NOMO-1 treated with dmso at 0.1 percent for 144 hours (cell line): ENCODE measurements at regions not wholly inside any gene's neighbourhood (a gene's known extent, or its start where the extent isn't known, plus 50 kb on each side); places are given as distances from the start of the nearest gene placed in this dataset.
"Not testable (repeated sequence)": the region's sequence is repeated elsewhere in the genome, so short reads cannot be mapped to it uniquely, and the experiment has no call there.

ENCODE experiments used
- DNase-seq: peaks from one replicate; lab custom pipeline; 2025; ENCODE audit not compliant: unreplicated experiment; lab: John Stamatoyannopoulos, UW

DNA sequence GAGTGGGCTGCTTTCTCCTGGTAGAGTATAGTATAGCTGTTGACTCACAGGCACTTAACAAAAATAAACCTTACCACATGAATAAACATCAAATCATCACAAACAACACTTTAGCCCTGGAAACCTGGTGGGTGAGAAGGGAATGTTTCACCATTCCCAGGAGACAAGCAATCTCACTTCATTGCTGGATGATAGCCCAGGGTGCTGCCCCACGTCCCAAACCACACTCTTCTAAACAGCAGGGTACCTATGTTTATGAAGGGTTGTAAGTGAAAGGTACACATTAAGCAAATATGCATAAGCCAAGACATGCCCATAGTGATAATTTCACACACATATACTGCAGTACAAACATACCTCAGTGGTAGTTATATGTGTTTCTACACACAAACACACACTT is 276.2 kb downstream of the FGFR2 start:
- no peak for DNase-seq

DNA sequence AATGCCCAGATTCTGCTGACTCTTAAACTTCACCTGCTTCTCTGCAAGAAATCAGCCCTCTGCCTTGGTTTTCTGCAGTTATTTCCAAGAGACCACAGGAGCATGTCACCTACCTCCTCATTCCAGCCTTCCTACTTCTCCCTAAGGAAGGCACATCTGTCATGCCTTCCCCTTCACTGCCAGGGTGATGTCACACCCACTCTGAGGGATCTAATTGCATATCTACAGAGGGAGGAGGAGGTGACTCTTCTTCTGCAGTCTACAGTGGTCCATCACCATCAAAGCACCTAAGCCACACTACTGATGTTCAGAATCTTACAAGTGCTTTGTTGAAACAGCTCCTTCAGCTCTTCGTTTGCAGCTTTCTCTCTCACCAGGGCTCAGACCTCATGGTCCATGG is 275.5 kb downstream of the FGFR2 start:
- DNase-seq = no peak

DNA sequence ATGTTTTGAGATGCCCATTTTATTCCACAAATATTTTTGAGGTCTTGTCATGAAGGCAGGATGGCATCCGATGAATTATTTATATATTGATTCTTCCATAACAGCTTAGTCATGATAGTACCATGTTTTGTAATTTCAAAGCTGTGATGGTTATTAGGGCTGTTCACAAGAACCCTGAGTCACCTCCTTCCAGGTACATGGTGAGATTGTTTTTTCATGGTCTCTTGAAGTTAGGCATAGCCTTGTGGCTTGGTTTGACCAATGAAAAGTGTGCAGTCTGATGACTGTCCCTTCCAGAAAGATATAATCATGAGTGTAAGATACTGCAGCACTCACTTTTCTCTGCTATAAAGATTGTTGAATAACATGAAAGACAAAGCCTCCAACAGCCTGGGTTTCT is 274.8 kb downstream of the FGFR2 start:
- no peak for DNase-seq

DNA sequence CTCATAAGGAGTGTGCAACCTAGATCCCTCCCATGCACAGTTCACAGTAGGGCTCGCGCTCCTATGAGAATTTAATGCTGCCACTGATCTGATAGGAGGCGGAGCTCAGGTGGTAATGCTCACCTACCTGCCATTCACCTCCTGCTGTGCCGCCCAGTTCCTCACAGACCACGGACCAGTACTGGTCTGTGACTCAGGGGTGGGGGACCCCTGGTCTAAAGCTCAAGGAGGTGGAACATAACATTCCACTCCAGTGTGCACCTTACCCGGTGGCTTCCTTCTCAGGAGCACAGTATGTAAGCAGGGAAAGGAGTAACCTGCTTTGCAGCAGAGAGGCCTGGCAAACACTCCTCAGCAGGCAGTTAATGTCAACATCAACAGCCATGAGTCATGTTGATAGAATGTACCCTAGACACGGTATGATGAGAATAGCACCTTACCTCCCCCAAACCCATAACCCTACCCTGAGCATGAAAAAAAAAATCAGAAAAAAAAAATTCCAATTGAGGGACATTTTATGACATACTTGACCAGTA is 273.5 kb downstream of the FGFR2 start:
- no peak for DNase-seq

DNA sequence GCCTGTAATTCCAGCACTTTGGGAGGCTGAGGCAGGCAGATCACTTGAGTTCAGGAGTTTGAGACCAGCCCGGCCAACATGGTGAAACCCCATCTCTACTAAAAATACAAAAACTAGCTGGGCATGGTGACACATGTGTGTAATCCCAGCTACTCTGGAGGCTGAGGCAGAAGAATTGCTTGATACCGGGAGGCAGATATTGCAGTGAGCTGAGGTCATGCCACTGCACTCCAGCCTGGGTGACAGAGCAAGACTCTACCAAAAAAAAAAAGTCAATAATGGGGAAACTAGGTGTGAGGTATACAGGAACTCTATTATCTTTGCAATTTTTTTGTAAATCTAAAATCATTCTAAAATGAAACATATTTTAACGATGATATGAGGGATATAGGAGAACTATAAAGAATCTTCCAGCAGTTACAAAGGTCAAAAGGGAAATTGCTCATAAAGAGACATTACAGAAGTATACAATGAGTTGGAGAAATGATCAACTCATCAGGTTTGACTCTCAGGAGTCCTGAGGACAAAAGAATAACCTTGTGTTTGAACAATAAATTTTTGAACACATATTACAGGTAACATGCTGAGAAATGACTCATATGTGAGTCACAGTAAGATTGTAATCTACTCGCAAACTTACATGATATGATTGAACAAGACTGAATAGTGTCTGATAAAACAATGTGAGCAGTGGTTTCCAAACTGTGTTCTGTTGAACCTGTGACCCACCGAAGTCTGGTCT is 272.6 kb downstream of the FGFR2 start:
- no peak for DNase-seq

DNA sequence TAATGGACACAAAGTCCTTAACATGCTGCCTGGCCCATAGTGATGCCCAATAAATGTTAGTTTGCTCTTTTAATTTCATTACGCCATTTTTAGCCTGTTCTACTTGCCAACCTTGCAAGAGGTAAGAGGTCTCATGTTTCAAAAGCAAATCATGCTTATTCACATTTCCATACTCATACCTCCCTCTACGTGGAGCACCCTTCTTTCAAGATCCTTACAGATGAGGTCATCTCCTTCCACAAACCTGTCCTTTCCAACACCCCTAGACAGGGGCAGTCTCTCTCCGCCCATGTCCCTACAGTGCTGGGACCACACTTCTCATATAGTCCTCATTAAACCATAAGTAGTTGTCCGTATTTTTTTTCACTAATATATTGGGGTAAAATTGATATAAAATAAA is 271.3 kb downstream of the FGFR2 start:
- no peak for DNase-seq

DNA sequence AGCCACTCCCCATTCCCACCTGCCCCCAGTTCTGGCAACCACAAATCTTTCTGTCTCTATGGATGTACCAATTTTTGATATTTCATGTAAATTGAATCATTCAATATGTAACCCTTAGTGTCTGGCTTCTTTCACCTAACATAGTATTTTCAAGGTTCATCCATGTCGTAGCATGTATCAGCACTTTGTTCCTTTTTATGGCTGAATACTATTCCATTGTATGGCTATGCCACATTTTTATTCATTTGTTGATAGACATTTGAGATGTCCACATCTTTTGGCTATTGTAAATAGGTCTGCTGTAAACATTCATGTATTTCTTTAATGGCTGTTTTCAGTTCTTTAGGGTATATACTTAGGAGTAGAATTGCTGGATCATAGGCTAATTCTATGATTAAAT is 270.5 kb downstream of the FGFR2 start:
- no peak for DNase-seq

DNA sequence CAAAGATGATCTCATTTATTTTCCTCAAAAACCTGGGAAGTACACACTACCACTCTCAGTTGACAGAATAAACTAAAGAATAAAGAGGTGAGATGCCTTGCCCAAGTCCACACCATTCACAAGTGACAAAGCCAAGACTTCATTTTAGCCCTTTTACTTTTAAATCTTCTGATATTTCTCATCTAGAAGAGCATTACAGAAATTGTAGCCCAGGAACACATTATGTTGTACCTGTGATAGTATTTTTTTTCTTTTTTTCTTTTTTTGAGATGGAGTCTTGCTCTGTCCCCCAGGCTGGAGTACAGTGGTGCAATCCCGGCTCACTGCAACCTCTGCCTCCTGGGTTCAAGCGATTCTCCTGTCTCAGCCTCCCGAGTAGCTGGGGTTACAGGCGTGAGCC is 268.6 kb downstream of the FGFR2 start:
- DNase-seq = not testable (repeated sequence)

DNA sequence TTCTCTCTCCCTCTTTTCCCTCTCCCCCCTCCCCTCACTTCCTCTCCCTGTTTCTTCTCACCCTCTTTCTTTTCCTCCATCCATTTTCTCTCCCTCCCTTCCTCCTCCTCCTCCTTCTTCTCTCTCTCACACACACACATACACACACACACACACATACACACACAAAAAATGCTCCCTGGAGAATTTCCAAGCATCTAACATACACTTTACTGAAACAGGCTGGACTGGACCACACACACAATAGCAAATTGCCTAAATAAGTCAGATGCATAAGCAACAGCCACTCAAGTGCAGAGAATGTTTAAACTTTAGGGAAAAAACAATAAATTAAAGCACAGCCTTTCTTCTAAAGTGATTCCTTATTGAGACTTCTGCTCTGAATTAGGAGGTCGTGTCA is 267.7 kb downstream of the FGFR2 start:
- DNase-seq = no peak

DNA sequence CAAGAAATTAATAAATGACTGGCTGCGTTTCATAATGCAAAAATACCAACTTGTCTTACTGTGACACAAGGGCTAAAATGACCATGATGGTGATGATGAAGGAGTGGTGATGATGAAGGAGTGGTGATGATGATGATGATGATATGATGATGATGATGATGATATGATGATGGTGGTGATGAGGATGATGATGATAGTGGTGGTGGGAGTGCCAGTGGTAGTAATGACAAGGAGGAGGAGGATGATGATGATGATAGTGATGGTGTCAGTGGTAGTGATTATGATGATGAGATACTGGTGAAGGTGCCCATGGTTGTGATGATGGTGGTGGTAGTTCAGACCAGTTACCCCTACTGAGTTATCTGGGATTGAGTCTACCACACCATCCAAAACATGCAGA is 265.9 kb downstream of the FGFR2 start:
- DNase-seq = no peak

DNA sequence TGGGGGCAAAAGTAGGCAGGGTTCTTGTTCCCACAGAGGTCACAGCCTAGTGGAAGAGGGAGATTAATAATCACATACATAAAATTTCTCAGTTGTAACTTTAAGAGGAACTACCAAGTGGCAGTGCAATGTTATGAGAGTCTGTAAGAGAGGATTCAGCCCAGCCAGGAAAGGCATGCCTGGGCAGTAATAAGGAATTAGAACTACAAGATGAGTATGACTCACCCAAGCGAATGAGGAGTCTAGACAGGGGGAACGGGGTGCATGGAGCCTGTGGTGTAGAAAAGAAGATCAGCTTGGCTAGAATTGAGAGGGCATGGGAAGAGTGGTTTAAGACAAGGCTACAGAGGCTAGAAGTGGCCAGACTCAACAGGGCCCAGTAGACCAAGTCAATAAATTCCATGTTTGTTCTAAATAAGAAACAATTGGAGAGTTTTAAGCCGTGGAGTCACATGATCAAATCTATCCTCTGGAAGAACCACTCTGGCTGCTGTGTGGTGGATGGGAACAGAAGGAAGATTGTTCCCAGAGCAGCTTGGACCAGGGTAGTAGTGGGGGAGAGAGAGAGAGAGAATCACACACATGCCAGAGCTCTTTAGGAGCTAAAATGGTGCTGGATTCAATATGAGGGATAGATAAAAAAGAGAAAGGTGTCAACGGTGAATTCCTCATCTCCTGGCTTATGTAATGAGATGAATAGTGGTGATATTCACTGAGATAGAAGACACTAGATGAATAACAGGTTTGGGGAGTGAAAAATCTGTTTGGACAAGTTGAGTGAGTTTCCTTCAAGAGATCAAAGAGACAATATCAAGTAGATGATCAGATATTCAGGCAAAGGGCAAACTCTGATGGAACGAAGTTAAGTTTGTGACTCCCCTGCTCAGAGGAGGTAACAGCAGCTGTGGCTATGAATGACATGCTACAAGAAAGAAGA is 265.1 kb downstream of the FGFR2 start:
- no peak for DNase-seq

DNA sequence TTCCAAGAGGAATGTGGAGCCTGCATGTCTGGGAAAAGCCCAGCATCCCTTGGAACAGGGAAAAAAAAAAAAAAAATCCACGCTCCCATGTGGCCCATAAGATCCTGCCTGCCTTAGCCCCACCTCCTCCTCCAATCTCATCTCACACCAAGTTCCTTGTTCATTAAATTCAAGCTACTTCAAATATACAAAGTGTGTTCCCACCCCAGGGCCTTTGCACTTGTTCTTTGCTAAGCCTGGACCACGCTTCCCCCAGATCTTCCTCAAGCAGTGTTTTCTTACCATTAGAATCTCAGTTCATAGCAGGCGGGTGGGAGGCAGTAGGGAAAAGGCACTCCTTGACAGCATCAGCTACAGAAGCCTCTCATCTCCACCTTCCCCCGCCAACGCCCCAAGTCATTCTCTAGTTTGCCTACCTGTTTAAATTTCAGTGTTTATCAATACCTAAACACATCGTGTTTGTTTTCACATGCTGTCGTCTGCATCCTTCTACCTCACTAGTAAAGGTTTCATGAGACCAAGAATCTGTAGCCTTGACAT is 262.8 kb downstream of the FGFR2 start:
- no peak for DNase-seq

DNA sequence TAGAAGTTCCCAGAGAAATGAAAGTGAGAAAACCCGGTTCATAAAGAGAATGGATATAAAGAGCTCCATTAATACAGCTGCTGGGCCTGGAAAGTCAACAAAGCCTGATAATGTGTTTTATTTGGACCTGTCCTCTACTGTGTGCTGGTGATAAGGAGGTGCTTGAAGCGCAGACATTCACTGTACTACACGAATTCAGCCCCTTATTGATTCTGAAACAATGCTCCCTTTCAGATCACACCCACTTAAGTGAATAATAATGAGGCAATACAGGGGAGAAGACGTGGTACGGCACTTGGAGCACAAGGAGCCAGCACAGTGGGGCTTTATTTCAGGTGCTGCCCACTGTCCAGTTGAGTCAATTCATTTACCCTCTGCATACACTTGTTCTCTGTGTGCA is 260.8 kb downstream of the FGFR2 start:
- DNase-seq = no peak

DNA sequence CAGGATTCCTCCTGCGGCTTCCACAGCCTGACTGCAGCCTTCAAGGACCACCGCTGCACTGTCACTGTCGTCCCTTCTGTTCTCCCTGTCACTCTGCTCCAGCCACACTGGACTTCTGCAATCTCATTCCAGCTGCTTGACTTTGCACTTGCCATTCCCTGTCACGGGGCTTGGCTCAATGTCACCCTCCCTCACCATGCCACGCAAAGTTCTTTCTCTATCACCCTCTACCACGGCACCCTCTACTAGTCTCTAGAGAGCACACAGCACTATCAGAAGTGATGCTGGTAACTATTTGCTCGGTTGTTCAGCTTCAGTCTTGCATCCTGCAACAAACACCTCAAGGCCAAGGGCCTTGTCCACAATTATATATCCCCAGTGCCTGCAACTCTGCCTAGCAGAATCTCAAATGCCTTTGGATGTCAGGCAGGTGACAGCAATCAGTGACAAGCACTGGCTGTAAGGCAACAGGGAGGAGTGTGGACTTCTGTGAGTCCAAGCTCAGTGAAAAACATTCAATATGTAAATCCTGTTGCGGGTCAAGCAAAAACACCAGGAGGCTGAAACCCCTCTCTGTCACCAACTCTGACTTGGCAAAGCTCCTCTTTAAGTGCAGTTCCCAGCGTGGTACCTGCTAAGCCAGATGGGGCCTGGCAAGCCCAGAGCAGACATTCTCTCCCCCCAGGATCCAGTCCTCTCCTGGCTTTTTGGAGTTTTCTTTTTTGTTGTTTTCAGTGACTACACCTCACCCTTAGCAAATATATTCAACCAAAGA is 259.9 kb downstream of the FGFR2 start:
- DNase-seq = no peak

DNA sequence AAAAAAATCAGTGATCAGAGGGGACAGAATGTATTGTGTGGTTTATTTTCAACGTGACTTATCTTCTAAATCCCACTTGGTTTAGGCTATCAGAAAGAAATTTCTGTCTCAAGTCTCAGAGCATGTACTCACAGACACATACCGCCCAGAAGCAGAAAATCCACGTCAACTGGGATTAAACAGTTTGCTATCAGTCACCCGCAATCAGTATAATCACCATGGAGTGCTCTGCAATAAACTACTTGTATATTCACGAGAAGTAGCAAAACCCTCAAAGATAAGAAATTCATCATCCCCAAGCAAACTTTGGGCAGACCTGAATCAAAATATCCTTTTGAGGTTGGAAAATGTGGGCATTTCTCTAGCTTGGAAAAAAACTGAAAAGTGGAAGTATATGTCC is 259.1 kb downstream of the FGFR2 start:
- no peak for DNase-seq

DNA sequence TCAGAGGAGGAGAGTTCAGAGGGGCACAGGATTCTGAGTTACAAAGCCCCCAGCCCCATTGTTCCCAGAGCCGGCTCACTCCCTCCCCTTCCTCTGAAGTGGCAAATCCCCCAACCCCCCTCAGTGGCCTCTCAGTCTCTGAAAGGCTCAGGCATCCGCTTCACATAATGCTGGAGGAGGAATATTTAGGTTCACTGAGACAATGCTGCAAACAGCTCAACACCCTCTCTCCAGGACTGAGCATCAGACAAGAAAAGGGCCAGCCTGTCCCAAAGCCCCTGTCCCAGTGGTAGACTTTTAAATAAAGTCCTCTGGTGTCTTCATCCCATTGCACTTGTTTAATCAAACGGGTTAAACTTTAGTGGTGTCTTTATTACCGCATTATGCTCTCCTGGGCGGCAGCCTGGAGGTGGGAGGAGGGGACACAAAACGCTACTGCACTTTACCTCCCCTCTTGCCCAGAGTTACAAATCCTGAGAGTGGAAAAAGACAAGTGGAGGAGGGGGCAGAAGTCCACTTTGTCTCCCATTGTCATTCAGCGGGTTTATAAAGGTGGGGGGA is 257.9 kb downstream of the FGFR2 start:
- no peak for DNase-seq

DNA sequence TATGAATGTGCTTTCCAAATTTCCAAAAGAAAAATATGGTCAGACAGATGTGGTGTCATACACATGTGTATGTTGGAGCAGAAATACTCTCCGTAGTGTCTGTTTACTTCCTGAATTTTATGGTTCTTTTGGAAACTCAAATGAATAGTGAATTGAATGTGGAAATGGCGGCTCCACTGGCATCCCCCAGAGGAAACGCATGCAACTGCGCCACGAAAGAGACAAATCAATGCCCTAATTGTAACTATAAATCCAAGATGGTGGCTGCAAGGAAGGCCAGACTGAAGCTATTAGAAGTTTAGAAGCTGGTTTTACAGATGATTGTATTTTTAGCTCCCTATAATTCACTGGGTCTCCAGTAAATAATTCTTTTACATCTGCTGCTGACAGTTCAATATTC is 246.7 kb downstream of the FGFR2 start:
- DNase-seq = no peak

DNA sequence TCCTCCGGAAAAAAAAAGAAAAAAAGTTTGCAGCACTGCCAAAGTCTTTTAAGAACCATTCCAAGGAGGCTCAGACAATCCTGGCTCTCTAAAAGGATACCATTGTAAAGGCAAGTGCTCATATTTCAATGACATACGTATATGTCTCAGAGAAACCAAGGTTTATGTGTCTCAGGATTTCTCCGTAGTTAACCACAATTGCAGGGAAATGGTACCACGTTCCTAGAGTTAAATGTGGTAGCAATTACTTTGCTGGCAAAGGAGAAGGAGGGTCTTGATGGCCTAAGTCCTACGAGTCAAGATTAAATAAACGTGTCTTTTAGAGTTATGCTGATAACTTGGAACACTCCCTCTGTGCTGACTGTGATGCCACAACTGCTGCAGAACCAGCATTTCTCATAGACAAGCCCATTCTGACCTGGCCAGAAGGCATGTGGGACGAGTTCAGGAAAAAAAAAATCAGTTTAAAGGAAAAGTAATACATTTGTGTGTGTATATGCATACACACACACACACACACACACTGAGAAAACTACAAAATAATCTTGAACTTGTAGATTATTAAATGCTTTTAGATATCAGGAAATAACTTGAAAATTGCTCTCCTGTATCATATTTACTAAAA is 245.9 kb downstream of the FGFR2 start:
- DNase-seq = no peak

DNA sequence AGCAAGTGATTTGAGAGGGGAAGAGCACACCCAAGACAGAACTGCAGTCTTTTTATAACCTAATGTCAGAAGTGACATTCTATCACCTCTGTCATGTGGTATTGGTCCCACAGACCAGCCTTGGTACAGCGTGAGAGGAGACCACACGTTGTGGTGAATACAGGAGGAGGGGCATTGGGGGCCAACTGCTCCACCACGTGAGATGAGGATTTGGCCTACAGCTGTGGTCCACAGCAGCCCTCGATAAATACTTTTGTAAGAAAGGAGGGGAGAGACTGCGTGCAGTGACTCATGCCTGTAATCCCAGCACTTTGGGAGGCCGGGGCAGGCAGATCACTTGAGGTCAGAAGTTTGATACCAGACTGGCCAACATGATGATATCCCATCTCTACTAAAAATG is 243.1 kb downstream of the FGFR2 start:
- no peak for DNase-seq

DNA sequence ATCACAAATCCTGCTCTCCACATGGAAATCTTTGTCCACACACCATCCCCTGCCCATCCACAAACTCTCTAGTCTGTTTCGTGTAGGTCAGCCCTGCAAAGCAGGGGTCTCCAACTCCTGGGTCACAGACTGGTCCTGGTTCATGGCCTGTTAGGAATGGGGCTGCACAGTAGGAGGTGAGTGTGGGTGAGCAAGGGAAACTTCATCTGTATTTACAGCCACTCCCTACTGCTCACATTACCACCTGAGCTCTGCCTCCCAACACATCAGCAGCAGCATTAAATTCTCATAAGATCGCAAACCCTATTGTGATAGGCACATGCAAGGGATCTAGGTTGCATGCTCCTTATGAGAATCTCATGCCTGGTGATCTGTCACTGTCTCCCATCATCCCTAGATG is 242.1 kb downstream of the FGFR2 start:
- no peak for DNase-seq
